ENCODE measurements at regions not wholly inside any gene's neighbourhood (a gene's known extent, or its start where the extent isn't known, plus 50 kb on each side); places are given as distances from the start of the nearest gene placed in this dataset.
"Not testable (repeated sequence)": the region's sequence is repeated elsewhere in the genome, so short reads cannot be mapped to it uniquely, and the experiment has no call there.

- DNase-seq, result no peak
Observed at GRCh38 chr10:118952493-118953295, 76.8 kb upstream of the NANOS1 start.

GRCh38 chr10:118953598-118954393, 75.7 kb upstream of the NANOS1 start:
- DNase-seq, result peak; percentile 43

- no peak for DNase-seq
Observed at GRCh38 chr10:118955531-118955930, 74.0 kb upstream of the NANOS1 start.

GRCh38 chr10:118955951-118956801, 73.3 kb upstream of the NANOS1 start:
- no peak for DNase-seq

GRCh38 chr10:118956802-118957442, 72.6 kb upstream of the NANOS1 start:
- no peak for DNase-seq

GRCh38 chr10:118957443-118957825, 72.1 kb upstream of the NANOS1 start:
- no peak for DNase-seq

GRCh38 chr10:118957966-118958365, 71.5 kb upstream of the NANOS1 start:
- no peak for DNase-seq

GRCh38 chr10:118958559-118958958, 71.0 kb upstream of the NANOS1 start:
- no peak for DNase-seq

- DNase-seq, result no peak
Observed at GRCh38 chr10:118958984-118959925, 70.3 kb upstream of the NANOS1 start.

GRCh38 chr10:118960157-118961090, 69.1 kb upstream of the NANOS1 start:
- DNase-seq, result no peak

- no peak for DNase-seq
Observed at GRCh38 chr10:118961436-118961835, 68.1 kb upstream of the NANOS1 start.

- DNase-seq, result not testable (repeated sequence)
Observed at GRCh38 chr10:118962331-118962868, 67.1 kb upstream of the NANOS1 start.

- DNase-seq, result no peak
Observed at GRCh38 chr10:118963341-118963740, 66.2 kb upstream of the NANOS1 start.

GRCh38 chr10:118963933-118964332, 65.6 kb upstream of the NANOS1 start:
- DNase-seq, result no peak

GRCh38 chr10:118964476-118964875, 65.0 kb upstream of the NANOS1 start:
- not testable (repeated sequence) for DNase-seq

- DNase-seq, result no peak
Observed at GRCh38 chr10:118965096-118965495, 64.4 kb upstream of the NANOS1 start.

GRCh38 chr10:118965645-118966044, 63.9 kb upstream of the NANOS1 start:
- DNase-seq, result no peak

- no peak for DNase-seq
Observed at GRCh38 chr10:118966076-118966849, 63.3 kb upstream of the NANOS1 start.

GRCh38 chr10:118966850-118967125, 62.7 kb upstream of the NANOS1 start:
- no peak for DNase-seq

Measured in occipital lobe (tissue), 1 donor.